CD14-positive monocyte (primary cell): ENCODE measurements at regions not wholly inside any gene's neighbourhood (a gene's known extent, or its start where the extent isn't known, plus 50 kb on each side); places are given as distances from the start of the nearest gene placed in this dataset.

Source experiments
- DNase-seq, 3 donors: peaks; one replicate each; pipeline ENCODE4 v3.0.0-alpha.2; 2011 to 2022
- H2AFZ ChIP-seq: 2 replicates; pipeline ENCODE4 v1.6.0; 2012; ENCODE audit warnings: mild to moderate bottlenecking, low read depth, low read length, inconsistent platforms; ENCODE audit not compliant: insufficient read depth, poor library complexity, severe bottlenecking
- H3K27ac ChIP-seq, 2 donors: 1 replicate in 1 of 2; 2 replicates in 1 of 2; pipeline ENCODE4 v1.5.1; 2012 to 2013; ENCODE audit warnings: low read length in 2 of 2, control low read depth in 1 of 2, inconsistent platforms in 1 of 2, low read depth in 1 of 2, mild to moderate bottlenecking in 1 of 2
- H3K27me3 ChIP-seq, 2 donors: one replicate each; pipeline versions ENCODE4 v1.6.0 to v1.6.1; 2011 to 2013; ENCODE audit warnings: low read length in 2 of 2; ENCODE audit not compliant: control insufficient read depth in 2 of 2, insufficient read depth in 2 of 2
- H3K36me3 ChIP-seq, 2 donors: replicated peaks in 1 of 2; 1 replicate in 1 of 2; 2 replicates in 1 of 2; pipeline versions ENCODE4 v1.5.1 to v1.6.1; 2012 to 2013; ENCODE audit warnings: low read length in 2 of 2, control low read depth in 1 of 2, inconsistent platforms in 1 of 2, mild to moderate bottlenecking in 1 of 2; ENCODE audit not compliant: insufficient read depth in 2 of 2, control insufficient read depth in 1 of 2
- H3K4me1 ChIP-seq, 2 donors: 1 replicate in 1 of 2; 2 replicates in 1 of 2; pipeline versions ENCODE4 v1.5.1 to v1.6.1; 2012 to 2013; ENCODE audit warnings: low read length in 2 of 2, control low read depth in 1 of 2, inconsistent platforms in 1 of 2, mild to moderate bottlenecking in 1 of 2, moderate library complexity in 1 of 2; ENCODE audit not compliant: insufficient read depth in 2 of 2, control insufficient read depth in 1 of 2
- H3K4me2 ChIP-seq: replicated peaks from 2 replicates; pipeline ENCODE3; 2012; ENCODE audit warnings: low read length, moderate library complexity, mild to moderate bottlenecking; ENCODE audit not compliant: poor library complexity, severe bottlenecking; ENCODE audit errors: extremely low read depth
- H3K4me3 ChIP-seq, 3 experiments: fragments of 200-600 bp in 1 of 3; sonication (generic) in 1 of 3; replicated peaks in 1 of 3; 1 replicate in 2 of 3; 2 replicates in 1 of 3; pipeline ENCODE4 v1.5.1; 2011 to 2013; ENCODE audit warnings: low read length in 3 of 3, mild to moderate bottlenecking in 3 of 3, control low read depth in 2 of 3, low read depth in 2 of 3, inconsistent platforms in 1 of 3, moderate library complexity in 1 of 3
- H3K79me2 ChIP-seq: 2 replicates; pipeline ENCODE4 v1.6.0; 2012; ENCODE audit warnings: mild to moderate bottlenecking, control low read depth, inconsistent platforms, low read length, moderate library complexity; ENCODE audit not compliant: insufficient read depth
- H3K9ac ChIP-seq: 2 replicates; pipeline ENCODE4 v1.6.0; 2017; ENCODE audit warnings: low read length, mild to moderate bottlenecking; ENCODE audit not compliant: insufficient read depth, poor library complexity, severe bottlenecking
- H3K9me3 ChIP-seq, 2 donors: replicated peaks in 1 of 2; 1 replicate in 1 of 2; 2 replicates in 1 of 2; pipeline versions ENCODE4 v1.5.1 to v1.6.1; 2012 to 2013; ENCODE audit warnings: low read length in 2 of 2, control low read depth in 1 of 2; ENCODE audit not compliant: control insufficient read depth in 1 of 2, insufficient read depth in 1 of 2
- H4K20me1 ChIP-seq: 2 replicates; pipeline ENCODE4 v1.6.0; 2012; ENCODE audit warnings: mild to moderate bottlenecking, low read length, control low read depth, moderate library complexity; ENCODE audit not compliant: insufficient read depth
- H3K27ac Mint-ChIP-seq, 7 donors: one replicate each; pipeline ENCODE4 v1.8.0; 2020; ENCODE audit warnings: mild to moderate bottlenecking in 7 of 7, mixed read lengths in 7 of 7, moderate library complexity in 6 of 7, inconsistent platforms in 2 of 7
- H3K27me3 Mint-ChIP-seq, 3 donors: one replicate each; pipeline ENCODE4 v1.8.0; 2021 to 2022; ENCODE audit warnings: low read depth in 3 of 3, mild to moderate bottlenecking in 3 of 3, mixed read lengths in 3 of 3, moderate library complexity in 3 of 3, inconsistent platforms in 1 of 3
- H3K36me3 Mint-ChIP-seq, 2 donors: one replicate each; pipeline ENCODE4 v1.8.0; 2020; ENCODE audit warnings: mixed read lengths in 2 of 2, inconsistent platforms in 1 of 2, mild to moderate bottlenecking in 1 of 2
- H3K4me1 Mint-ChIP-seq: one replicate; pipeline ENCODE4 v1.8.0; 2020; ENCODE audit warnings: mild to moderate bottlenecking, mixed read lengths
- H3K4me3 Mint-ChIP-seq, 2 donors: one replicate each; pipeline ENCODE4 v1.8.0; 2020; ENCODE audit warnings: mild to moderate bottlenecking in 2 of 2, mixed read lengths in 2 of 2, moderate library complexity in 1 of 2
- H3K9me3 Mint-ChIP-seq, 7 donors: one replicate each; pipeline ENCODE4 v1.8.0; 2020 to 2022; ENCODE audit warnings: mixed read lengths in 7 of 7, mild to moderate bottlenecking in 6 of 7, moderate library complexity in 6 of 7, inconsistent platforms in 2 of 7
- CTCF ChIP-seq: fragments of 200-600 bp; IDR thresholded peaks from one replicate; pipeline ENCODE4 v1.8.0; 2022; ENCODE audit warnings: antibody characterized with exemption, mild to moderate bottlenecking
- WGBS: methylation state at CpG from one replicate; pipeline ENCODE4 v1.1.5; 2013; ENCODE audit warnings: missing lambda C conversion rate; ENCODE audit not compliant: insufficient coverage; 5-methylcytosine and 5-hydroxymethylcytosine counted together
- intact Hi-C, 2 donors: fragments of 100-400 bp; cut with micrococcal nuclease; formaldehyde crosslinking; loops; one replicate each; pipeline versions ENCODE4 v1.15.0 to v1.15.1; 2023

- H3K36me3 Mint-ChIP-seq: peaks cover 0 to 1% of the 10 kb centered on the region in 2 donors
Measured at GRCh38 chr15:66651198-66651597, 50.8 kb upstream of the SMAD6 start.

GRCh38 chr15:66651913-66652642 lies 50.0 kb upstream of the SMAD6 start:
- Mint-ChIP-seq H3K27ac (no peak overlapping the region), H3K4me1 (peaks cover 13% of the 10 kb centered on the region), H3K27me3 (peaks cover 5 to 28% (median 17%) of the 10 kb centered on the region in 3 donors), H3K9me3 (peaks cover 0 to 3% (median 0%) of the 10 kb centered on the region in 7 donors), H3K4me3 (no peak overlapping the region), H3K36me3 (peaks cover 0 to 1% of the 10 kb centered on the region in 2 donors)
- DNase-seq: no peak
- H3K9ac ChIP-seq: no peak overlapping the region
- no peak overlapping the region for H3K27ac ChIP-seq
- no peaks in the 10 kb centered on the region for H3K9me3 ChIP-seq
- no peaks in the 10 kb centered on the region for H4K20me1 ChIP-seq
- no peak overlapping the region for H3K4me2 ChIP-seq
- no peaks in the 10 kb centered on the region for H3K79me2 ChIP-seq
- H3K4me1 ChIP-seq: peaks cover 2 to 5% of the 10 kb centered on the region in 2 donors
- no peak overlapping the region for H2AFZ ChIP-seq
- no peak for TF ChIP-seq CTCF
- intact Hi-C loops: no loop called here
- WGBS: 66% methylated on average over 3 of the region's 5 CpGs
- H3K36me3 ChIP-seq: no peaks in the 10 kb centered on the region
- H3K4me3 ChIP-seq: no peak overlapping the region
- H3K27me3 ChIP-seq: peaks cover 0 to 12% of the 10 kb centered on the region in 2 donors

More at GRCh38 chr15:66651198-66651597, 50.8 kb upstream of the SMAD6 start:
- peaks cover 2 to 5% of the 10 kb centered on the region in 2 donors for H3K4me1 ChIP-seq
- H3K4me3 ChIP-seq: no peak overlapping the region
- H2AFZ ChIP-seq: no peak overlapping the region
- H3K4me3 Mint-ChIP-seq: no peak overlapping the region
- peak in 1 of 3 donors; percentile 33 for DNase-seq
- no peak for TF ChIP-seq CTCF
- H3K4me2 ChIP-seq: no peak overlapping the region
- H3K27me3 Mint-ChIP-seq: peaks cover 5 to 28% (median 17%) of the 10 kb centered on the region in 3 donors
- H3K27me3 ChIP-seq: peaks cover 0 to 12% of the 10 kb centered on the region in 2 donors
- peaks cover 0 to 3% (median 0%) of the 10 kb centered on the region in 7 donors for H3K9me3 Mint-ChIP-seq
- no peaks in the 10 kb centered on the region for H3K9me3 ChIP-seq
- no peak overlapping the region for H3K9ac ChIP-seq
- H4K20me1 ChIP-seq: no peaks in the 10 kb centered on the region
- H3K36me3 ChIP-seq: no peaks in the 10 kb centered on the region
- H3K4me1 Mint-ChIP-seq: peaks cover 13% of the 10 kb centered on the region
- 70% methylated on average over 2 of the region's 3 CpGs for WGBS
- H3K79me2 ChIP-seq: no peaks in the 10 kb centered on the region
- peak overlapping the region in 3 of 7 donors; percentile 18 to 70 (median 50) for H3K27ac Mint-ChIP-seq
- intact Hi-C loops: no loop called here
- no peak overlapping the region for H3K27ac ChIP-seq
